ENCODE measurements at regions not wholly inside any gene's neighbourhood (a gene's known extent, or its start where the extent isn't known, plus 50 kb on each side); places are given as distances from the start of the nearest gene placed in this dataset.

- TF ChIP-seq CTCF (IDR thresholded peaks at IDR 0.05): no peak
- TF ChIP-seq POLR2A (IDR thresholded peaks at IDR 0.05): no peak
Observed at GRCh38 chr9:26262421-26263107, 584.3 kb upstream of the TUSC1 start.
